ENCODE measurements at regions not wholly inside any gene's neighbourhood (a gene's known extent, or its start where the extent isn't known, plus 50 kb on each side); places are given as distances from the start of the nearest gene placed in this dataset.
A peak's percentile ranks its signal among the peaks of the same experiment; 100 is the strongest.

GRCh38 chr12:4148418-4149056 lies 125.0 kb upstream of the CCND2 start:
- Mint-ChIP-seq H3K9me3 (peaks cover 18% of the 10 kb centered on the region), H3K4me3 (no peak overlapping the region), H3K27me3 (ENCODE audit: insufficient read depth, low read depth, poor library complexity) (peaks cover 4% of the 10 kb centered on the region), H3K36me3 (ENCODE audit: low read depth) (peaks cover 17% of the 10 kb centered on the region), H3K27ac (no peak overlapping the region), H3K4me1 (peaks cover 32% of the 10 kb centered on the region)
- Histone ChIP-seq H3K4me2 (no peak overlapping the region), H3K4me3 (no peak overlapping the region), H3K27me3 (ENCODE audit: insufficient read depth) (no peaks in the 10 kb centered on the region), H3K79me2 (replicated peaks; ENCODE audit: insufficient read depth) (no peaks in the 10 kb centered on the region), H3F3A (replicated peaks; ENCODE audit: low read depth) (no peaks in the 10 kb centered on the region; the same call in 1 of the 2 replicates), H3K27ac (ENCODE audit: low read depth) (no peak overlapping the region), H4K20me1 (replicated peaks; ENCODE audit: insufficient read depth) (no peaks in the 10 kb centered on the region), H3K36me3 (ENCODE audit: insufficient read depth) (no peaks in the 10 kb centered on the region), H3K4me1 (ENCODE audit: insufficient read depth) (peaks cover 26% of the 10 kb centered on the region), H2AFZ (no peak overlapping the region), H3K9me2 (ENCODE audit: insufficient read depth) (0 out of 2 replicates have a peak, but pooled peaks cover 3% of the 10 kb centered on the region)
- TF ChIP-seq STAT1 (IDR thresholded peaks at IDR 0.05; ENCODE audit: unreplicated experiment) (no peak), ZNF331 (CRISPR knock-in tag; IDR thresholded peaks at IDR 0.05; ENCODE audit: low read depth) (no peak), JUNB (IDR thresholded peaks at IDR 0.05; ENCODE audit: unreplicated experiment) (no peak), EZH2 (IDR thresholded peaks at IDR 0.05; ENCODE audit: low read depth, unreplicated experiment) (no peak), ZNF114 (CRISPR knock-in tag; IDR thresholded peaks at IDR 0.05) (no peak), NANOG (IDR thresholded peaks at IDR 0.05; ENCODE audit: borderline replicate concordance) (no peak), CTCF (conservative IDR thresholded peaks at IDR 0.05; ENCODE audit: low read depth in 2 of 2) (no peak)
- TF ChIP-seq, protein P1, sequence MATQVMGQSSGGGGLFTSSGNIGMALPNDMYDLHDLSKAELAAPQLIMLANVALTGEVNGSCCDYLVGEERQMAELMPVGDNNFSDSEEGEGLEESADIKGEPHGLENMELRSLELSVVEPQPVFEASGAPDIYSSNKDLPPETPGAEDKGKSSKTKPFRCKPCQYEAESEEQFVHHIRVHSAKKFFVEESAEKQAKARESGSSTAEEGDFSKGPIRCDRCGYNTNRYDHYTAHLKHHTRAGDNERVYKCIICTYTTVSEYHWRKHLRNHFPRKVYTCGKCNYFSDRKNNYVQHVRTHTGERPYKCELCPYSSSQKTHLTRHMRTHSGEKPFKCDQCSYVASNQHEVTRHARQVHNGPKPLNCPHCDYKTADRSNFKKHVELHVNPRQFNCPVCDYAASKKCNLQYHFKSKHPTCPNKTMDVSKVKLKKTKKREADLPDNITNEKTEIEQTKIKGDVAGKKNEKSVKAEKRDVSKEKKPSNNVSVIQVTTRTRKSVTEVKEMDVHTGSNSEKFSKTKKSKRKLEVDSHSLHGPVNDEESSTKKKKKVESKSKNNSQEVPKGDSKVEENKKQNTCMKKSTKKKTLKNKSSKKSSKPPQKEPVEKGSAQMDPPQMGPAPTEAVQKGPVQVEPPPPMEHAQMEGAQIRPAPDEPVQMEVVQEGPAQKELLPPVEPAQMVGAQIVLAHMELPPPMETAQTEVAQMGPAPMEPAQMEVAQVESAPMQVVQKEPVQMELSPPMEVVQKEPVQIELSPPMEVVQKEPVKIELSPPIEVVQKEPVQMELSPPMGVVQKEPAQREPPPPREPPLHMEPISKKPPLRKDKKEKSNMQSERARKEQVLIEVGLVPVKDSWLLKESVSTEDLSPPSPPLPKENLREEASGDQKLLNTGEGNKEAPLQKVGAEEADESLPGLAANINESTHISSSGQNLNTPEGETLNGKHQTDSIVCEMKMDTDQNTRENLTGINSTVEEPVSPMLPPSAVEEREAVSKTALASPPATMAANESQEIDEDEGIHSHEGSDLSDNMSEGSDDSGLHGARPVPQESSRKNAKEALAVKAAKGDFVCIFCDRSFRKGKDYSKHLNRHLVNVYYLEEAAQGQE (IDR thresholded peaks at IDR 0.05; ENCODE audit: unreplicated experiment), result no peak
- ATAC-seq (no peak), DNase-seq (ENCODE audit: low spot score) (no peak)

GRCh38 chr12:4147031-4147481 lies 126.5 kb upstream of the CCND2 start:
- H3K4me2 ChIP-seq, result peak overlapping the region; percentile 66
- H3K36me3 ChIP-seq (ENCODE audit: insufficient read depth), result no peaks in the 10 kb centered on the region
- ATAC-seq (peak; percentile 57), DNase-seq (ENCODE audit: low spot score) (no peak)
- Mint-ChIP-seq H3K27ac (no peak overlapping the region), H3K4me1 (peaks cover 34% of the 10 kb centered on the region), H3K4me3 (no peak overlapping the region), H3K36me3 (ENCODE audit: low read depth) (peaks cover 17% of the 10 kb centered on the region), H3K9me3 (peaks cover 18% of the 10 kb centered on the region), H3K27me3 (ENCODE audit: insufficient read depth, low read depth, poor library complexity) (peaks cover 4% of the 10 kb centered on the region)
- 0 out of 2 replicates have a peak, but pooled peaks cover 3% of the 10 kb centered on the region for H3K9me2 ChIP-seq (ENCODE audit: insufficient read depth)
- peaks cover 31% of the 10 kb centered on the region for H3K4me1 ChIP-seq (ENCODE audit: insufficient read depth)
- H3K79me2 ChIP-seq (replicated peaks; ENCODE audit: insufficient read depth), result no peaks in the 10 kb centered on the region
- H3K27me3 ChIP-seq (ENCODE audit: insufficient read depth), result no peaks in the 10 kb centered on the region
- no peaks in the 10 kb centered on the region for H4K20me1 ChIP-seq (replicated peaks; ENCODE audit: insufficient read depth)
- H3K27ac ChIP-seq (ENCODE audit: low read depth), result no peak overlapping the region
- no peaks in the 10 kb centered on the region; the same call in 1 of the 2 replicates for H3F3A ChIP-seq (replicated peaks; ENCODE audit: low read depth)
- H3K4me3 ChIP-seq, result no peak overlapping the region
- no peak overlapping the region for H2AFZ ChIP-seq
- no peak for TF ChIP-seq POLR2AphosphoS5 (IDR thresholded peaks at IDR 0.05; ENCODE audit: low read depth)
- no peak for TF ChIP-seq EZH2phosphoT487 (IDR thresholded peaks at IDR 0.05; ENCODE audit: unreplicated experiment)
- TF ChIP-seq EZH2 (IDR thresholded peaks at IDR 0.05; ENCODE audit: low read depth, unreplicated experiment), result no peak
- TF ChIP-seq CTCF (conservative IDR thresholded peaks at IDR 0.05; ENCODE audit: low read depth in 2 of 2), result no peak
- TF ChIP-seq ZNF114 (CRISPR knock-in tag; IDR thresholded peaks at IDR 0.05), result no peak
- TF ChIP-seq CREB1 (CRISPR knock-in tag; IDR thresholded peaks at IDR 0.05; ENCODE audit: low read depth), result no peak
- no peak for TF ChIP-seq ETS1 (IDR thresholded peaks at IDR 0.05)

Measured in GM23338 (cell line).